ENCODE measurements at regions not wholly inside any gene's neighbourhood (a gene's known extent, or its start where the extent isn't known, plus 50 kb on each side); places are given as distances from the start of the nearest gene placed in this dataset.
"Not testable (repeated sequence)": the region's sequence is repeated elsewhere in the genome, so short reads cannot be mapped to it uniquely, and the experiment has no call there.

DNA sequence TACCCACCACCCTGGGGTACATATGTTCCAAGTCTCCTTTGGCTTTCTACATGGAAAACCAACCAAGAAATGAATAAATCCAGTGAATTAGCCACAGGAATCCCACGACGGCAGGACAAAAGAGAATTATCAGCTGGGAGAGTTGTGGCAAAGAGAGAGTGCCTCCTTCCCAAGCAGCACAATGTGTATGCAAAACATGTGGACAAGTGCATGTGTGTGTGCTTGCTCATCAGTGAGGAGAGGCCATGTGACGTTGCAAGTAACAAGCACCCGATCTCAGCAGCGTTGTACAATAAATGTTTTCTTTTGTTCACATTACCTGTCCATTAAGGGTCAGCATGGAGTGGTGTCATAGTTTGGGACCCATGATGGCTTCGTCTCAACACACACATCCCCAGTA lies 50.0 kb upstream of the EMX2 start:
- DNase-seq, result no peak

GRCh38 chr10:117488004-117488403 lies 54.5 kb upstream of the EMX2 start:
- no peak for DNase-seq

DNA sequence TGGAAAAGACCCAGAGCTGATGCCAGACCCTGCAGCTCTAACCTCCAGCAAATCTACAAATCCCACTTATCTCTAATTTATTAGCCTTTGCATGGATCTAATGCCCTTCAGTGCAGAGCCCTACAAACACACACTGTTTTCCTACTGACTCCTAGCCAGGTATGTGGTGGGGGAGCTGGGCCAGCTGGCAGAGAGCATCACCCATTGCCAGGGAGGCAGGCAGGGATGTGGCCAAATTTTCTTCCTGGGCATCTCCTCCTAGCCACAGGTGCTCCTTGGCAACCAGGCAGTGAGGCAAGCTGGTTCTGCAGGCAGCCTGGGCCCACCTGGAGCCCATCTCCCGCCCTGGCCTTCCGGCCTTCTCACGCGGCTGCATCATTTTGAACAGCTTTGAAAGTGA lies 55.9 kb upstream of the EMX2 start:
- no peak for DNase-seq

- DNase-seq, result no peak
Observed at GRCh38 chr10:117483056-117483590, 59.4 kb upstream of the EMX2 start.

DNA sequence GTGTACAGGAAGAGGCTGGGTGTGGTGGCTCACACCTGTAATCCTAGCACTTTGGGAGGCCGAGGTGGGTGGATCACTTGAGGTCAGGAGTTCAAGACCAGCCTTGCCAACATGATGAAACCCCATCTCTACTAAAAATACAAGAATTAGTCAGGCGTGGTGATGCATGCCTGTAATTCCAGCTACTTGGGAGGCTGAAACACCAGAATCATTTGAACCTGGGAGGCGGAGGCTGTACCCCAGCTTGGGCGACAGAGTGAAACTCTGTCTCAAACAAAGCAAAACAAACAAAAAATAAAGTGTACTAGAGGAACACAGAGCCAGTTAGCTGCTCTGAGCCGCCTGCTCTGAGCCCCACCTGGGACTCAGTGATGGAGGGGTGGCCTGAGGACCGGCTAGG lies 61.5 kb upstream of the EMX2 start:
- DNase-seq, result not testable (repeated sequence)

DNA sequence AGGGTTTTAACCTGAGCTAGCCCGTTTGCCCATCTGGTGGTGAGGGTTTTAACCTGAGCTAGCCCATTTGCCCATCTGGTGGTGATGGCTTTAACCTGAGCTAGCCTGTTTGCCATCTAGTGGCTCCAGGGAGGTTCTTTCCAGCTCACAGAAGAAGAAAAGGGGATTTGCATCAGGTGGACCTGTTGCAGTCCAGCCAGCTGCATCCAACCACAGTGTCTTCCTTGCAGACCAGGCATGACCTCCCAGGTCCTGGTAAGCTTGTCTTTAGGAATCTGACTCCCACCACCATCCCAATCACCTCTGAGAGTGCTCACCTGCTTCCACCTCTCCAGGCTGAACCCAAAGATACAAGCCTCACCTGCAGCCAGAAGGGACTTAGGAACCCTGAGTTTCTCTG lies 62.4 kb upstream of the EMX2 start:
- DNase-seq, result no peak

- no peak for DNase-seq
Observed at GRCh38 chr10:117477961-117478670, 64.4 kb upstream of the EMX2 start.

DNA sequence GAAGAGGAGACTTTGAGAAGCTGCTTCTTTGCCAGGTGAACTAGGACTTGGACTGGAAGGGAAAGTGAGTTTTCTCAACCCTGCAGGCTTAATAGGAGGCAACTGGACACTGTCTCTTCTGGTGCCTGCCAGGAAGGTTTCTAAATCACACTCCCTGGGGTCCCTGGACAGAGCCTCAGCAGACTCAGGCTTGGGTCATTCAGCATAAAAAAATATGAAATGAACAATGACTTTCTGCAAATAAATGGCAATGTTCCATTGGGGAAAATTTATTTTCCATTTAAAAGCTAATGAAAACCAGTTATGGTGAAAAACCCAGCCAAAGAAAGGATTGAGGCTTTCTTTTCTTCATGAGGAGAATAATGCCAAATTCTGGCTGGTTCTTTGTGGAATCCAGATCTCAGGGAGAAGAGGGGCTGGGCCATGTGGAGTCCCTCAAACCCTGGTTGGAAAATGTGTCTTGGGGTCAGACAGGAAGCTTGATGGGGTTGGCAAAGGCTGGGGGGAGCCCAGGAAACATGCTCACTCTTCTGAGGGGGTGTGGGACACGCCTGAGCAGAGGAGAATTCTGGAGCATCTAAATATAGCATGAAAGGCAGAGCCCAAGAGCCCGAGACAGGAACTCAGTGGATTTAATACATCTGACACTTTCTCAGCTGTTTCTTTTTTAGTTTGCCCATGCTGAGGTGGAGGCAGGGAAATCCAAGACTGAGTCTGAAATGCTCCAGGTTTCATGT lies 65.2 kb upstream of the EMX2 start:
- no peak for DNase-seq

GRCh38 chr10:117476716-117477115 lies 65.8 kb upstream of the EMX2 start:
- no peak for DNase-seq

DNA sequence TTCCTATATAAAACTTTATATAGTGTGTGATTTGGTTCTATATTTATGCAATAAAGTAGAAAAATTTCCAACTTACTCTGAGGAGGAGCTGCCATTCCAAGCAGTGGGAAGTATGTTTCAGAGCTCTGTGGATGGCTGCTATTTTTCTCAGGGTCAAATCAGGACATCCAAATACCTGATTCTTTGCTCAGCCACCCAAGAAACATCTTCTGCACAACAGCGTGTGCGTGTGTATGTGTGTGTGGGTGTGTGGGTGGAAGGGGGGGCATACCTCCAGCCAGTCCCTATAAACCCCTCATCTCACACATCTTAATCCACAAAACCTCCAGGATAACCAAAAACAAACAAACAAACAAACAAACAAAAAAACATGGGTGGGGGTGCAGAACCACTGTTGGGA lies 66.3 kb upstream of the EMX2 start:
- no peak for DNase-seq

- DNase-seq, result no peak
Observed at GRCh38 chr10:117472872-117473271, 69.7 kb upstream of the EMX2 start.

DNA sequence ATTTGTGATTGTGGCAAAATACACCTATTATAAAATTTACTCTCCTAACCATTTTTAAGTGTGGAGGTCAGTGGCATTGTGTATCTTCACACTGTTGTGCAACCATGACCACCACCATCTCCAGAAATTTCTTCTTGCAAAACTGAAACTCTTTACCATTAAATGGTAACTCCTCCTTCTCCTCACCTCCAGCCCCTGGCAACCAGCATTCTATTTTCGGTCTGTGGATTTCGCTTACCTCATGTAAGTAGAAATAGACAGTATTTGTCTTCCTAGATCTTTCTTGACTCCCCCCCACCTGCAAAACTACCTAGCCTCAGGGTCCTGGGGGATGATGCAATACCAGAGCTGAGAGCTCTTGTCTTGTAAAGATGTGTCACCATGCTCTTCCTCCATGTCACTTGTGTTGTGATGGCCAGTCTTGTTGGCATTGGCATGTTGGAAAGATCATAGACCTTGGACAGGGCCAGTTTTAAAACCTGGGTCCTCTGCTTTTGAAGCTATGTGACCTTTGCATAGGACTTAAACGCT lies 71.1 kb upstream of the EMX2 start:
- no peak for DNase-seq

DNA sequence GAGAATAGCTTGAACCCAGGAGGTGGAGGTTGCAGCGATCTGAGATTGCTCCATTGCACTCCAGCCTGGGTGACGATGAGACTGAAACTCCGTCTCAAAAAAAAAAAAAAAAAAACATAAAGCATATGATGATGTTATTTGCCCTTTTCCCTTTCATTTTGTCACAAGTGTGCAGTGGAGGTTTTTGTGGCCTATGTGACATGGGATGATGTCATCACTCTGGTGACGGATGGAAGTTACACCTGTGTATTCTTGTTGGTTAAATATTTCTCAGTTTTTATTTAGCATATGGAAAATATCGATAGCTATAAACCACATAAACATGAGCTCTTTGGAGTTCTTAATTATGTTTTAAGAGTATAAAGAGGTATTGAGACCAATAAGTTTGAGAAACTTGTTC lies 71.8 kb upstream of the EMX2 start:
- DNase-seq, result no peak

- no peak for DNase-seq
Observed at GRCh38 chr10:117468665-117469064, 73.9 kb upstream of the EMX2 start.

GRCh38 chr10:117464176-117464575 lies 78.4 kb upstream of the EMX2 start:
- DNase-seq, result no peak

- DNase-seq, result no peak
Observed at GRCh38 chr10:117463545-117463920, 79.0 kb upstream of the EMX2 start.

DNA sequence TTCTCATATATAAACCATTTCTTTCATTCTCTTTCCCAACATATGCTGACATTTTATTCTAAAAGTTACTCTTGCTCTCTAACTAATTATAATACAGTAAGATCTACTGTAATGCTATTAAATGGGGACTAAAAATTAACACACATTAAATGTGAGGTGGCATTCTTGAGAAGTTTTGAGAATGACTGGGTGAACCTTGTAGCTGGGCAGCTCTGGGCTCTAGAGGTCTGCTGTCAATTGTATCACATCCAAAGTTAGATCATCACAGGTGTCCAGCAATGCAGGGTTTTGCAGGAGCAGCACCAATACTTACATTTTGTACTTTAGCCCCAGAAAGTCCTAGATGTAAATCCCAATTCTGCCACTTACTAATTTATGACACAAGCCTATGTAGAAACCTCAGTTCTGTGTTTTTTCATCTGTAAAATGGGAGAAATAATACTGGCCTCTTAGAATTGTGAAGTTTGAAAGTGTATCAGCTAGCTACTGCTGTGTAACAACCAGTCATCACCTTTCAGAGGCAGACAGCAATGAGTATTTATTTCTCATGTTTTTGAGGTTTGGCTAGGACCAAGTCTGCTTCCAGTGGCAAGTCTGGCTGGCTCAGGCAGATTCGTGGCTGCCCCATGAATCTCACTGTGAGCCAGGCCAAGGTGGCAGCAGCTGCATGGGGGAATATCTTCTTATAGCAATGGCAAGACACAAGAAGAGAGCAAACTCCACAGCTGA lies 79.6 kb upstream of the EMX2 start:
- DNase-seq, result no peak

DNA sequence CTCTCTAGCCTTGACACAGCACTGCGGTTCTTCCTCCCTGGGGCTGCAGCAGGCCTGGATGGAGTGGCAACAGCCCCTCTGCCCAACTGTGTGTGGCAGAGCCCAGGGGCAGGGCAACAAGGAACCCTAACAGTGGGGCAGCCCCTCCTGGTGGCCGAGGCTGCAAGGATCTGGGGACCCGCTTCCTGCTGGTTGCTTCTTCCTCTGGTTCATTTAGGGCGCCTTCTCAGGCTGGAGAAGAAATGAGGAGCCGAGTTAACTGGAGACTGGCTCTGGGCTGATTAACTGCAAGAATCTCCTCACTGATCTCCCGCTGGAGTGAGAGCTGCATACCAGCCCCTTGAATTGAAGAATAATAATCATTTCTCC lies 80.1 kb upstream of the EMX2 start:
- DNase-seq, result no peak

DNA sequence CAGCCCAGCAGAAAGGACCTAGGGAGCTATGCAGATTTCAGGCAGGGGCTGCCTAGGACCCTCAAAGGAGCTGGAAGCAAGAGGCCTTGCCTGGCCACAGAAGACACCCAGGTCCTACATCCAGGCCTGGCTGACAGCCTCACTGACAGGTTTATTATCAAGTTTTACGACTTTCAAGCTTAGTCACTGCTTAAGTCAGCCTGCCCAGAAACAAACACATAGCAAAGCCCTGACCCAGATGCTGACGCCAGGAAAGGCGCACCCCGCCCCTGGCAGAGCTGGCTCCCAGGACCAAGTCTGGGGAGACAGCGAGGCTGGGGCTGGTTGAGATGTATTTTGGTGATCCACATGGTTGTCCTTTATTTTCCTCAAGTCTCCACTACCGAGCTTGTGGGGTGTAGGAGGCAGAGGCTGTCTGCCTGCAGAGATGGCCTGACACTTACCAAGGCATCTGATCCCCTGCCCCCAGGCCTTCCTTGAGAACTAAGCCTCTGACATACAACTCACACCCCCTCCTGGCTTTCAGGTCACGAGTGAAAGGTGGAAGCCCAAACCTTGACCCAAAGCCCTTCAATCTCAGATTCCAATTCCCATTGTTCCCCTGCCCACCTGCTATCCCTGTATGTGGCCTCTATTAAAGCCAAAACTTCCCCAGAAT lies 80.7 kb upstream of the EMX2 start:
- no peak for DNase-seq

GRCh38 chr10:117460846-117461765 lies 81.4 kb upstream of the EMX2 start:
- no peak for DNase-seq

- no peak for DNase-seq
Observed at GRCh38 chr10:117458571-117458970, 83.3 kb upstream of the PDZD8 start.

GRCh38 chr10:117457932-117458331 lies 82.7 kb upstream of the PDZD8 start:
- DNase-seq, result no peak
